Prostate gland (tissue), 2 donors: ENCODE measurements at regions not wholly inside any gene's neighbourhood (a gene's known extent, or its start where the extent isn't known, plus 50 kb on each side); places are given as distances from the start of the nearest gene placed in this dataset.

ENCODE experiments used
- CTCF ChIP-seq, 4 experiments: fragments of 200-600 bp in 2 of 4; fragments of 450-650 bp in 2 of 4; sonication (generic) in 2 of 4; IDR thresholded peaks; 1 replicate in 3 of 4; 2 replicates in 1 of 4; pipeline ENCODE4 v1.5.1; 2016 to 2019; ENCODE audit warnings: antibody characterized with exemption in 4 of 4, mild to moderate bottlenecking in 2 of 4, moderate library complexity in 2 of 4
- POLR2AphosphoS5 ChIP-seq: sonication (generic); formaldehyde crosslinking; IDR thresholded peaks from one replicate; pipeline ENCODE4 v1.6.1; 2017; ENCODE audit warnings: antibody characterized with exemption

- no peak for TF ChIP-seq POLR2AphosphoS5
- no peak for TF ChIP-seq CTCF (IDR thresholded peaks at IDR 0.05)
These were observed 70.1 kb upstream of the MAP1LC3B2 start for GRCh38 chr12:116489116-116489515.
